Activated CD8-positive, alpha-beta T cell treated with anti-CD3 and anti-CD28 coated beads, Interleukin-2, amount 10 ng/mL, durations not matched to agents 7 days and 5 days (primary cell): ENCODE measurements at regions not wholly inside any gene's neighbourhood (a gene's known extent, or its start where the extent isn't known, plus 50 kb on each side); places are given as distances from the start of the nearest gene placed in this dataset.

Experiments
- ATAC-seq: fragments of 150-1000 bp; cut with Tn5 transposase; one replicate; pipeline ENCODE4 v1.10.0; 2021; ENCODE audit warnings: moderate library complexity
- CTCF ChIA-PET: fragments of 350-600 bp; sonication (Branson Sonifier 250); formaldehyde crosslinking; loops from one replicate; lab custom pipeline; 2021; ENCODE audit warnings: antibody characterized with exemption; lab: Charles Lee
- POLR2A ChIA-PET: fragments of 350-600 bp; sonication (Branson Sonifier 250); formaldehyde crosslinking; loops from one replicate; lab custom pipeline; 2021; ENCODE audit warnings: antibody characterized with exemption; lab: Charles Lee
- DNase-seq: peaks from one replicate; pipeline ENCODE4 v3.0.0-alpha.2; 2020
- H3K27ac Mint-ChIP-seq: one replicate; pipeline ENCODE4 v1.8.0; 2021; ENCODE audit warnings: mild to moderate bottlenecking, mixed read lengths
- H3K27me3 Mint-ChIP-seq: one replicate; pipeline ENCODE4 v1.8.0; 2021; ENCODE audit warnings: low read depth, mixed read lengths
- H3K36me3 Mint-ChIP-seq: one replicate; pipeline ENCODE4 v1.8.0; 2021; ENCODE audit warnings: low read depth, mixed read lengths
- H3K4me1 Mint-ChIP-seq: one replicate; pipeline ENCODE4 v1.8.0; 2021; ENCODE audit warnings: low read depth, mixed read lengths
- H3K4me3 Mint-ChIP-seq: one replicate; pipeline ENCODE4 v1.8.0; 2021; ENCODE audit warnings: mild to moderate bottlenecking, mixed read lengths
- H3K9me3 Mint-ChIP-seq: one replicate; pipeline ENCODE4 v1.8.0; 2022; ENCODE audit warnings: mixed read lengths; ENCODE audit not compliant: insufficient read depth

DNA sequence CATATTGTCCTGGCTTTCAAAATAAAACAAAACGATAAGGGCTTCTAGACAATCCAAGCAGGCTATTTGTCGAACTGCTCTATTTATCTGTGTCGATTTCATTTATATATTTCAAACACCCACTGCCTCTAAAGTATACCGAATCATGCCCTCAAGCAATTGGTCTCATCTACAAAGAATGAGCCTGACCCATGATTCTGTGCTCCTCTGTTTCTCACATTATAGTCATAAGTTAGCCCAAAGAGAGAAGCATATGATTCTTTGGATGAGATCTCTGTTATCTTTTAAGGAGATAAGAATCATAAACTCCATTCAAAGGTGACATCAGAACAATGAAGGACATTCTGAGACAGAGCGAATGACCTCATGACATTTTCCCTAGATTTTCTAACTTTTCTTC, 191.1 kb downstream of the MAP2K6 start:
- DNase-seq: no peak
- ATAC-seq: no peak
- Mint-ChIP-seq H3K27me3 (no peaks in the 10 kb centered on the region), H3K27ac (peak overlapping the region; percentile 18), H3K4me3 (no peak overlapping the region), H3K4me1 (peaks cover 40% of the 10 kb centered on the region), H3K36me3 (no peaks in the 10 kb centered on the region), H3K9me3 (no peaks in the 10 kb centered on the region)
- POLR2A ChIA-PET: no interaction called here
- CTCF ChIA-PET: interaction anchor here (2.6 kb wide), 1 partner anchor 8 kb away, joined by 17 read pairs; no protein-coding TSS in a partner anchor

DNA sequence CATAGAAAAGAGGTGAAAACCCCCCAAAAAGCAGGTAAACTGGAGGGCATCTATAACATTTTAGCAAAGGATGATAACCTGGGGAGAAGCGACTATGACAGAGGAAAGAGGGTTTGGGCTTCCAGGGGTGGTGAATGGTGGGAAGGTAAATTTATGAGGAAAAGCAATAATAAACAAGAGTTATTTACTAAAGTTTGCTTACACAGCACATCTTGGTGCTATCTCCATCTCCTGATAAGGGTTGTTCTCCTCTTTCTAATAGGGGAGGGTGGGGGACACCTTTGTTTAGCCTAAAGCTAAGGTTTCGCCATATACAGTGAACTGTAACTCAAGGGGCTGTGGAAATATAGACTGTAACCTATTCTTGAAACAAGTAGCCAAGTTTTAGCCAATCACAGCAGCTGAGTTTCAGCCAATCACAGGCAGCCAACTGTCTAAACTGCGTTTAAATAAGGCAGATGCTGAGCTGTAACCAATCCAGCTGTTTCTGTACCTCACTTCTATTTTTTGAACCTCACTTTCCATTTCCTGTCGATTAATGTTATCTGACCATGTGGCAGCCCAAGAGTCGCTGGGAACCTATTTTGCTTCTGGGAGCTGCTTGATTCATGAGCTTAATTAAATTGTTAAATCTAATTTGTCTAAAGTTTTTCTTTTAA, 191.8 kb downstream of the MAP2K6 start:
- no peak for ATAC-seq
- Mint-ChIP-seq H3K9me3 (no peaks in the 10 kb centered on the region), H3K4me3 (no peak overlapping the region), H3K27me3 (no peaks in the 10 kb centered on the region), H3K4me1 (peaks cover 40% of the 10 kb centered on the region), H3K36me3 (no peaks in the 10 kb centered on the region), H3K27ac (peak overlapping the region; percentile 27)
- POLR2A ChIA-PET: interaction anchor here (0.5 to 0.6 kb wide), 2 partner anchors 9 to 561 kb away, joined by 3 to 4 read pairs; no protein-coding TSS in a partner anchor
- no peak for DNase-seq
- CTCF ChIA-PET: interaction anchor here (0.8 to 2.6 kb wide), 27 partner anchors 7 to 955 kb away, joined by 3 to 17 read pairs (median 4); no protein-coding TSS in a partner anchor

DNA sequence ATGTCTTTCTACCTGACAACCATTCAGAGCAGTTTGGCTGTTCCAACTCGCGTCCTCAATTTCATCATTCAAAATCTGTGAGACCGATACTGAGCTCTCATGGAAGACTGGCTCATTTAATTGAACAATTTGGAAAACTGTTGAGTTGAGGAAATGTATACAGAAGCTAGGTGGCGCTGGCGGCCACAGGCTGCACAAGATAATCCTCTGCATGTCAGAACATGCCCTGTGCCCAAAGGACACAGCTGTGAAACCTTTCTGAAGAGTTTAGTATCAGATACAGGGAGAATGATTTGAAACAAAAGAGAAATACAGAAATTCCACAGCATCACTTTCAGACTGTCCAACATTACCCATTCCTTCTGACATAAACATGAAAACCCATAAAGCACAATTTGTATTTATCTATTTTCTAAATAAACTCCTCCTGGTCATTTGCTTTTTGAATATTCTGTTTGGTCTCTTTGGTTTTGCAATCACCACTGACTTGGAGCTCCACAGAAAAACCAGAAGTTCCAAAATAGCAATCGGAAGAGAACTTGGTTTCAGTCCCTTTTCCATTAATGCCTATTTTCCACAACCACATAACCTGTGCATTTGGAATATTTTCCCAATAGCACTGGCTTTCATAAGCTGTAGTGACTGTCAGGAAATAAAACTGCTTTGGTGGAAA, 192.8 kb downstream of the MAP2K6 start:
- peak; percentile 65 for DNase-seq
- no peaks in the 10 kb centered on the region for H3K27me3 Mint-ChIP-seq
- no peak overlapping the region for H3K4me3 Mint-ChIP-seq
- H3K36me3 Mint-ChIP-seq: no peaks in the 10 kb centered on the region
- ATAC-seq: peak; percentile 74
- CTCF ChIA-PET: interaction anchor here (0.6 to 2.6 kb wide), 34 partner anchors 8 to 1022 kb away, joined by 3 to 17 read pairs (median 4); no protein-coding TSS in a partner anchor
- H3K27ac Mint-ChIP-seq: peak overlapping the region; percentile 27
- H3K4me1 Mint-ChIP-seq: peaks cover 37% of the 10 kb centered on the region
- no peaks in the 10 kb centered on the region for H3K9me3 Mint-ChIP-seq
- POLR2A ChIA-PET: interaction anchor here (0.6 kb wide), 1 partner anchor 10 kb away, joined by 4 read pairs; no protein-coding TSS in a partner anchor

DNA sequence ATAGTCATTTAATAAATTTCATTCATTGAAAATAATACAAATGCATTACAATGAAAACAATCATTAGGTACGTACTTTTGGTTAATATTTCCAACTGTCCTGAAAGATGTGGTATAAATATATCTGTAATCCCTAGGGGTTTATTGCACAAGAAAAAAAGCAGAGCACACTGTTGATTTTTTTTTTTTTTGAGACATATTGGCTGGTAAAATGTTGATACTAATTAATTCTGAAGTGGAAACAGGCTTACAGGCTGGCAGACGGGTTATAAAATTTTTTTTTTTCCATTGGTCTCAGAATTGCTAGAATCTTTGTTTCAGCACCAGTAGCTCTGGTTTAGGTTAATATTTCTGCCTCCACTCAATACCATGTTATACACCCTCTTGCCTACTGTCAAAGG, 193.6 kb downstream of the MAP2K6 start:
- CTCF ChIA-PET: interaction anchor here (0.8 to 2.6 kb wide), 20 partner anchors 9 to 953 kb away, joined by 3 to 17 read pairs (median 5); no protein-coding TSS in a partner anchor
- H3K4me3 Mint-ChIP-seq: no peak overlapping the region
- H3K4me1 Mint-ChIP-seq: peaks cover 28% of the 10 kb centered on the region
- H3K9me3 Mint-ChIP-seq: no peaks in the 10 kb centered on the region
- no peak for DNase-seq
- no peak overlapping the region for H3K27ac Mint-ChIP-seq
- H3K27me3 Mint-ChIP-seq: no peaks in the 10 kb centered on the region
- POLR2A ChIA-PET: no interaction called here
- H3K36me3 Mint-ChIP-seq: no peaks in the 10 kb centered on the region
- ATAC-seq: no peak

DNA sequence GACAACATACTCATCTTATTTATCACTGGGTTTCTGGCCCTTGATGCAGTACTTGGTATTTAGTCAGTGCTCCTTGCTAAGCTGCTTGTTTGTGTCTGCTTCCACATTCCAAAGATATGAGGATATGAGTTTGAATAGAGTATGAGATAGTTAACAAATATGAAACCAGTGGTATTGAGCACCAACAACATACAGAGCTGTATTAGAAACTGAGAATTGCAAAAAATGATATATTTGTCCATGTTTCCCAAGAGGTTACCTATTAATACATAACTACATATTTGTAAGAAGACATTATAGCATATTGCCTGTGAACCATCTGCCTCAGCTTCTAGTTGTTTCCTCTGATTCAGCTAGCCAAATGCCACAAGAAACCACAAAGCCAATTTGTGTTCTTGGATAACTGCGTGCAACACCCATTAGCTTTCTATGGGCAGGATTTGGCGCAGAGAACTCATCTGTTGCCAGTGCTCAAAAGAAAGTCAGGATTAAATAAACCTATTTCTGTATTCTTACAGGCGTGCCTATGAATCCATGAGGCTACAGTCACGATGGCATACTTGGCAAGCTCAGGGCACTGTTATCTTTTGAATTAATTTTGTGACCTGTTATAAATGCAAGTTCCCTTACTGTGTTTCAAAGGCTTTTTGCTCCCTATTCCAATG, 194.4 kb downstream of the MAP2K6 start:
- no peak overlapping the region for H3K27ac Mint-ChIP-seq

DNA sequence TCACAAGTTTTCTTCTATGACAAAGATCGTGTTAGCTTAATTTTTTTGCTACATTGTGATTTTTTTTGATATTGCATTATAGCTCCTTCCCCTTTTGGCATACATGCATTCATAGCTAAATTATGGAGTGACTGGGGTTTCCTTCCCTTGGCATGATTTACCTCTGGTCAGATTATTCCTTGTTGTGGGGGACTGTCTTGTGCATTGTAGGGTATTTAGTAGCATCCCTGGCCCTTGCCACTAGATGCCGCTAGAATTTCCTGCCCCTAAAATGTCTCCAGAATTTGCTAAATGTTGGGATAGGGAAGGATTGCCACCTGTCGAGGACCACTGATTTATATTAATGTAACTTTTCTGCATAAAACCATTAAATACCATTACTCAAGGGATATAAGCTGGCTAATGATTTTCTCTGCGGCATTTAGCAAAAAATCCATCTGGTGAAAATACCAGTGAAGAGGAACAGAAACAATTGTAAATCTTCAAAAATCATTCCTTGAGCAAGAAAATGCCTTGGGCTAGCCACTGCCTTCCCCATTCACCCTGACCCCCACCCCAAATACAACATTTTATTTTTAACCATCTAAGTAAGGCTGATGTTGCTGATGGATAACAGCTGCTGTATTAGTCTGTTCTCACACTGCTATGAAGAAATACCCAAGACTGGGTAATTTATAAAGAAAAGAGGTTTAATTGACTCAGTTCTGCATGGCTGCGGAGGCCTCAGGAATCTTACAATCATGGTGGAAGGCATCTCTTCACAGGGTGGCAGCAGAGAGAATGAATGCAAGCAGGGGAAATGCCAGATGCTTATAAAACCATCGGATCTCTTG, 195.2 kb downstream of the MAP2K6 start:
- Mint-ChIP-seq H3K36me3 (no peaks in the 10 kb centered on the region), H3K27ac (no peak overlapping the region), H3K4me1 (peaks cover 27% of the 10 kb centered on the region), H3K27me3 (no peaks in the 10 kb centered on the region), H3K9me3 (no peaks in the 10 kb centered on the region), H3K4me3 (no peak overlapping the region)
- ATAC-seq: no peak
- POLR2A ChIA-PET: no interaction called here
- CTCF ChIA-PET: interaction anchor here (0.6 to 1.9 kb wide), 10 partner anchors 11 to 535 kb away, joined by 3 to 6 read pairs (median 3); no protein-coding TSS in a partner anchor
- no peak for DNase-seq

More for the DNA sequence above, 194.4 kb downstream of the MAP2K6 start:
- POLR2A ChIA-PET: no interaction called here
- DNase-seq: no peak
- CTCF ChIA-PET: interaction anchor here (0.6 to 1.9 kb wide), 11 partner anchors 12 to 536 kb away, joined by 3 to 6 read pairs (median 4); no protein-coding TSS in a partner anchor
- Mint-ChIP-seq H3K27me3 (no peaks in the 10 kb centered on the region), H3K4me3 (no peak overlapping the region), H3K36me3 (no peaks in the 10 kb centered on the region), H3K4me1 (peaks cover 27% of the 10 kb centered on the region), H3K9me3 (no peaks in the 10 kb centered on the region)
- ATAC-seq: no peak

DNA sequence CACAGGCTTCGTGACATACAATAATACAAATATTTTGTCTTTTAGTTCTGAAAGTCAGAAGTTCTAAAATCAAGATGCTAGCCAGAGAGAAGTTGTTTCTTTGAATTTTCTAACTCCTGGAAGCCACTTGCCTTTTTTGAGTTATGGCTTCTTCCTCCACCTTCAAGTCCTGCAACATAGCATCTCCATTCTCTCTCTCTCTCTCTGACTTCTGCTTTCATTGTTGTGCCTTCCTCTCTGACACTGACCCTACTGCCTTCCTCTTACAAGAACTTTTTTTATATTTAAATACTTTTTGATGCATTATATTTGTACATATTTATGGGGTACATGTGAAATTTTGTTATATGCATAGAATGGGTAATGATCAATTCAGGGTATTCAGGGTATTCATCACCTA, 205.9 kb downstream of the MAP2K6 start:
- ATAC-seq: no peak
- no peak overlapping the region for H3K27ac Mint-ChIP-seq
- no peak for DNase-seq
- H3K36me3 Mint-ChIP-seq: no peaks in the 10 kb centered on the region
- CTCF ChIA-PET: interaction anchor here (1.9 kb wide), 1 partner anchor 11 kb away, joined by 6 read pairs; no protein-coding TSS in a partner anchor
- H3K4me3 Mint-ChIP-seq: no peak overlapping the region
- peaks cover 10% of the 10 kb centered on the region for H3K9me3 Mint-ChIP-seq
- POLR2A ChIA-PET: no interaction called here
- H3K27me3 Mint-ChIP-seq: no peaks in the 10 kb centered on the region
- no peaks in the 10 kb centered on the region for H3K4me1 Mint-ChIP-seq

GRCh38 chr17:69625474-69625873, 211.0 kb downstream of the MAP2K6 start:
- Mint-ChIP-seq H3K4me1 (no peaks in the 10 kb centered on the region), H3K4me3 (no peak overlapping the region), H3K27me3 (no peaks in the 10 kb centered on the region), H3K27ac (no peak overlapping the region), H3K36me3 (no peaks in the 10 kb centered on the region), H3K9me3 (peaks cover 3% of the 10 kb centered on the region)
- ATAC-seq: no peak
- POLR2A ChIA-PET: no interaction called here
- CTCF ChIA-PET: no interaction called here
- DNase-seq: no peak

DNA sequence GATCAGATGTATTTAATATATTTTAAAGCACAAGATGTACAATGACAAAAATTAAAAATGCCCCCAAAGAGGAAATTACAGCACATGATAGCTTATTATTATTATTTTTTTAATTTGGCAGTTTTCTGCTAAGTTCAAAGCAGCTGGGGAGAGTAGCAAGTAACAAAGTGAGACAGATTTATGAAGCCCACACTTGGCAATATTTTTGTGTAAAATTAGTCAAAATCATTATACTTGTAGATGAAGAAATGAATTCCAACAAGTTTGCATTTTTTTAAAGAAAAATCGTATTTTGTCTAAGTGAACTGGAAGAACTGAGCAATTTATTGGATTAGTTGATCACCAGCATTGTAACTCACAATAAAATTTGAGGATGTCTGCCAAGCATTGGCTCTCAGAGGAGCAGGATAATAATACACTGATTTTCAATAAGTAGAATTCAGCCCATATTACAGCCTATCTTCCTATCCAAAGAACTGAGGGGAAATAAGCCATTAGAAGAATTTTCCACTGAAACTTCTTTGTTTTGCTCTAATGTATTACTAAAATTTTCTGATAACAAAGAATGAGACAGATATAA, 215.6 kb downstream of the MAP2K6 start:
- Mint-ChIP-seq H3K36me3 (no peaks in the 10 kb centered on the region), H3K4me1 (no peaks in the 10 kb centered on the region), H3K27me3 (no peaks in the 10 kb centered on the region), H3K27ac (no peak overlapping the region), H3K4me3 (no peak overlapping the region), H3K9me3 (no peaks in the 10 kb centered on the region)
- ATAC-seq (no peak), DNase-seq (no peak)
- ChIA-PET POLR2A (no interaction called here), CTCF (interaction anchor here (1.4 kb wide), 1 partner anchor 21 kb away, joined by 3 read pairs; no protein-coding TSS in a partner anchor)

DNA sequence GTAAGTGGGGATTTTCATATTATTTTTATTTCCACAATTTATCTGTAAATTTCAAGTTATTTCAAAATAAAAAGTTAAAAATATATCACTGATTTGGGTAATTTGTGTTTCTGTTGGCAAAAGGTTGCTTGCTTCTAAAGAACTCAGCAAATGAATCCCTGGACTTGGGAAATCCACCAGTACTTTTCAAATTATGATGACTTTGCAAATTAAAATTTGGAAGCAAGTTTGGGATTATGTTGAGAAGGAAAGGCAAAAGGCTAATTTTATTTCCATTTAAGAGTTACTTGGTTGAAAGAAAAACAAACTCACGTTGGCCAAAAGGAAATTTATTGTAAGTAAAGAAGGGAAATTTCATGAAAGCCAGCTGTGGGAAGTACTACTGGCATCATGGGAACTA, 220.3 kb downstream of the MAP2K6 start:
- peaks cover 2% of the 10 kb centered on the region for H3K27me3 Mint-ChIP-seq
- H3K9me3 Mint-ChIP-seq: no peaks in the 10 kb centered on the region
- CTCF ChIA-PET: no interaction called here
- no peak overlapping the region for H3K27ac Mint-ChIP-seq
- DNase-seq: no peak
- POLR2A ChIA-PET: no interaction called here
- no peaks in the 10 kb centered on the region for H3K36me3 Mint-ChIP-seq
- no peak for ATAC-seq
- H3K4me3 Mint-ChIP-seq: no peak overlapping the region
- no peaks in the 10 kb centered on the region for H3K4me1 Mint-ChIP-seq
